ENCODE measurements at regions not wholly inside any gene's neighbourhood (a gene's known extent, or its start where the extent isn't known, plus 50 kb on each side); places are given as distances from the start of the nearest gene placed in this dataset.

DNA sequence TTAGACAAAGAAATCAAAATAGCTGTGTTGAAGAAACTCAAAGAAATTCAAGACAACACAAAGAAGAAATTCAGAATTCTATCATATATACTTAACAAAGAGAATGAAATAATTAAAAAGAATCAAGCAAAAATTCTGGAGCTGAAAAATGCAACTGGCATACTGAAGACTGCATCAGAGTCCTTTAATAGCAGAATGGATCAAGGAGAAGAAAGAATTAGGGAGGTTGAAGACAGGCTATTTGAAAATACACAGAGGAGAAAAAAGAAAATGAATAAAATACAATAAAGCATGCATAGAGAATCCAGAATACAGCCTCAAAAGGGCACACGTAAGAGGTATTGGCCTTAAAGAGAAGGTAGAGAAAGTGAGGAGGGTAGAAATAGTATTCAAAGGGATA is 179.5 kb upstream of the SPIN4 start:
- no peak for TF ChIP-seq ZNF8 (CRISPR knock-in tag; IDR thresholded peaks at IDR 0.05)
- no peak for TF ChIP-seq GLIS3 (CRISPR knock-in tag; IDR thresholded peaks at IDR 0.05)
- TF ChIP-seq ZFP30 (CRISPR knock-in tag; IDR thresholded peaks at IDR 0.05): peak; percentile 64; the same call in 1 of the 2 replicates
- TF ChIP-seq ZNF70 (CRISPR knock-in tag; IDR thresholded peaks at IDR 0.05): no peak
- no peak for TF ChIP-seq RARB (CRISPR knock-in tag; IDR thresholded peaks at IDR 0.05)
- TF ChIP-seq PPARA (CRISPR knock-in tag; IDR thresholded peaks at IDR 0.05; ENCODE audit: borderline replicate concordance): no peak
- no peak for TF ChIP-seq ARNTL (CRISPR knock-in tag; IDR thresholded peaks at IDR 0.05; ENCODE audit: borderline replicate concordance, low read depth)
- TF ChIP-seq, protein P1, sequence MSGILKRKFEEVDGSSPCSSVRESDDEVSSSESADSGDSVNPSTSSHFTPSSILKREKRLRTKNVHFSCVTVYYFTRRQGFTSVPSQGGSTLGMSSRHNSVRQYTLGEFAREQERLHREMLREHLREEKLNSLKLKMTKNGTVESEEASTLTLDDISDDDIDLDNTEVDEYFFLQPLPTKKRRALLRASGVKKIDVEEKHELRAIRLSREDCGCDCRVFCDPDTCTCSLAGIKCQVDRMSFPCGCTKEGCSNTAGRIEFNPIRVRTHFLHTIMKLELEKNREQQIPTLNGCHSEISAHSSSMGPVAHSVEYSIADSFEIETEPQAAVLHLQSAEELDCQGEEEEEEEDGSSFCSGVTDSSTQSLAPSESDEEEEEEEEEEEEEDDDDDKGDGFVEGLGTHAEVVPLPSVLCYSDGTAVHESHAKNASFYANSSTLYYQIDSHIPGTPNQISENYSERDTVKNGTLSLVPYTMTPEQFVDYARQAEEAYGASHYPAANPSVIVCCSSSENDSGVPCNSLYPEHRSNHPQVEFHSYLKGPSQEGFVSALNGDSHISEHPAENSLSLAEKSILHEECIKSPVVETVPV (CRISPR knock-in tag; IDR thresholded peaks at IDR 0.05): no peak
- TF ChIP-seq, protein P2, sequence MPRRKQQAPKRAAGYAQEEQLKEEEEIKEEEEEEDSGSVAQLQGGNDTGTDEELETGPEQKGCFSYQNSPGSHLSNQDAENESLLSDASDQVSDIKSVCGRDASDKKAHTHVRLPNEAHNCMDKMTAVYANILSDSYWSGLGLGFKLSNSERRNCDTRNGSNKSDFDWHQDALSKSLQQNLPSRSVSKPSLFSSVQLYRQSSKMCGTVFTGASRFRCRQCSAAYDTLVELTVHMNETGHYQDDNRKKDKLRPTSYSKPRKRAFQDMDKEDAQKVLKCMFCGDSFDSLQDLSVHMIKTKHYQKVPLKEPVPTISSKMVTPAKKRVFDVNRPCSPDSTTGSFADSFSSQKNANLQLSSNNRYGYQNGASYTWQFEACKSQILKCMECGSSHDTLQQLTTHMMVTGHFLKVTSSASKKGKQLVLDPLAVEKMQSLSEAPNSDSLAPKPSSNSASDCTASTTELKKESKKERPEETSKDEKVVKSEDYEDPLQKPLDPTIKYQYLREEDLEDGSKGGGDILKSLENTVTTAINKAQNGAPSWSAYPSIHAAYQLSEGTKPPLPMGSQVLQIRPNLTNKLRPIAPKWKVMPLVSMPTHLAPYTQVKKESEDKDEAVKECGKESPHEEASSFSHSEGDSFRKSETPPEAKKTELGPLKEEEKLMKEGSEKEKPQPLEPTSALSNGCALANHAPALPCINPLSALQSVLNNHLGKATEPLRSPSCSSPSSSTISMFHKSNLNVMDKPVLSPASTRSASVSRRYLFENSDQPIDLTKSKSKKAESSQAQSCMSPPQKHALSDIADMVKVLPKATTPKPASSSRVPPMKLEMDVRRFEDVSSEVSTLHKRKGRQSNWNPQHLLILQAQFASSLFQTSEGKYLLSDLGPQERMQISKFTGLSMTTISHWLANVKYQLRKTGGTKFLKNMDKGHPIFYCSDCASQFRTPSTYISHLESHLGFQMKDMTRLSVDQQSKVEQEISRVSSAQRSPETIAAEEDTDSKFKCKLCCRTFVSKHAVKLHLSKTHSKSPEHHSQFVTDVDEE (CRISPR knock-in tag; IDR thresholded peaks at IDR 0.05): no peak

Measured in SK-N-SH treated with all-trans-retinoic acid at 6 μM for 48 hours (cell line).